AG08395 (cell line): ENCODE measurements at regions not wholly inside any gene's neighbourhood (a gene's known extent, or its start where the extent isn't known, plus 50 kb on each side); places are given as distances from the start of the nearest gene placed in this dataset.

Experiments used
- DNase-seq: peaks from one replicate; pipeline ENCODE4 v3.0.0; 2012; ENCODE audit warnings: mixed read lengths, low spot score

- no peak for DNase-seq
Observed at GRCh38 chr14:66196670-66197069, 289.5 kb upstream of the CCDC196 start.

GRCh38 chr14:66197276-66197675, 288.9 kb upstream of the CCDC196 start:
- no peak for DNase-seq

GRCh38 chr14:66206554-66206953, 279.6 kb upstream of the CCDC196 start:
- DNase-seq: no peak

GRCh38 chr14:66216763-66217162, 269.4 kb upstream of the CCDC196 start:
- DNase-seq: no peak

GRCh38 chr14:66219886-66220285, 266.3 kb upstream of the CCDC196 start:
- no peak for DNase-seq

- no peak for DNase-seq
Observed at GRCh38 chr14:66224492-66225178, 261.5 kb upstream of the CCDC196 start.

GRCh38 chr14:66225337-66225736, 260.8 kb upstream of the CCDC196 start:
- no peak for DNase-seq

- no peak for DNase-seq
Observed at GRCh38 chr14:66228267-66228970, 257.8 kb upstream of the CCDC196 start.

- DNase-seq: no peak
Observed at GRCh38 chr14:66231820-66232219, 254.4 kb upstream of the CCDC196 start.

GRCh38 chr14:66233591-66233990, 252.6 kb upstream of the CCDC196 start:
- no peak for DNase-seq

GRCh38 chr14:66234411-66234810, 251.8 kb upstream of the CCDC196 start:
- no peak for DNase-seq

GRCh38 chr14:66237741-66238140, 248.4 kb upstream of the CCDC196 start:
- no peak for DNase-seq

GRCh38 chr14:66238969-66239368, 247.2 kb upstream of the CCDC196 start:
- no peak for DNase-seq

- DNase-seq: no peak
Observed at GRCh38 chr14:66239589-66239988, 246.6 kb upstream of the CCDC196 start.

- DNase-seq: peak; percentile 13
Observed at GRCh38 chr14:66240105-66240504, 246.1 kb upstream of the CCDC196 start.

- DNase-seq: no peak
Observed at GRCh38 chr14:66242001-66242400, 244.2 kb upstream of the CCDC196 start.

GRCh38 chr14:66244834-66245233, 241.3 kb upstream of the CCDC196 start:
- DNase-seq: no peak

- DNase-seq: peak; percentile 19
Observed at GRCh38 chr14:66247662-66248193, 238.4 kb upstream of the CCDC196 start.

GRCh38 chr14:66248256-66248655, 237.9 kb upstream of the CCDC196 start:
- no peak for DNase-seq

- no peak for DNase-seq
Observed at GRCh38 chr14:66249544-66249943, 236.6 kb upstream of the CCDC196 start.

- DNase-seq: no peak
Observed at GRCh38 chr14:66254038-66254437, 232.1 kb upstream of the CCDC196 start.

GRCh38 chr14:66268802-66269334, 217.3 kb upstream of the CCDC196 start:
- no peak for DNase-seq

- DNase-seq: no peak
Observed at GRCh38 chr14:66272221-66272620, 213.9 kb upstream of the CCDC196 start.
